Neural progenitor cell (in vitro differentiated cells): ENCODE measurements at regions not wholly inside any gene's neighbourhood (a gene's known extent, or its start where the extent isn't known, plus 50 kb on each side); places are given as distances from the start of the nearest gene placed in this dataset.

Experiments used
- EZH2 ChIP-seq: fragments of 200-600 bp; sonication (generic); IDR thresholded peaks from 2 replicates; pipeline ENCODE4 v1.6.1; 2017; ENCODE audit warnings: antibody characterized with exemption, mild to moderate bottlenecking, moderate library complexity
- EZH2phosphoT487 ChIP-seq: fragments of 200-600 bp; sonication (generic); IDR thresholded peaks from 2 replicates; pipeline ENCODE4 v1.6.1; 2017; ENCODE audit warnings: antibody characterized with exemption
- TF ChIP-seq, protein P1 (sequence below): fragments of 200-600 bp; sonication (generic); IDR thresholded peaks from 2 replicates; pipeline ENCODE4 v1.5.1; 2017; ENCODE audit warnings: antibody characterized with exemption, mild to moderate bottlenecking

DNA sequence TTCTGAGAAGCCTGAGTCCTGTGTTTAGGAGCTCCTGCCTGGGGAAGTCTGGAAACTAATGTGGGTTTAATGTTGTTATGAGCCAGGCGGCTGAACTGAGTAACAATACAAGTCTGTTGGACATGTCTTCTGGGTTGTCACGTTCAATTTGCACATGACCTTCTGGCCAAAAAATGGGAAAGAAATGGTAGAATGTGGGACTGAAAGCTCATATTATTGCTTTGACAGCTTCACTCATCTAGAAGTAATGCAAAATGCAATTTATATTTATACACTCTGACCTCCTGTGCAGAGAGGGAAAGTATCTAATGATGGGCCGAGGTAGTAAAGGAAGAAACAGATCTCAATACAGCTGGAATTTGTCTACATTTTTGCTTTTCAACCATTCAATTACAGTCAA lies 75.8 kb downstream of the NR2F2 start:
- TF ChIP-seq, protein P1, sequence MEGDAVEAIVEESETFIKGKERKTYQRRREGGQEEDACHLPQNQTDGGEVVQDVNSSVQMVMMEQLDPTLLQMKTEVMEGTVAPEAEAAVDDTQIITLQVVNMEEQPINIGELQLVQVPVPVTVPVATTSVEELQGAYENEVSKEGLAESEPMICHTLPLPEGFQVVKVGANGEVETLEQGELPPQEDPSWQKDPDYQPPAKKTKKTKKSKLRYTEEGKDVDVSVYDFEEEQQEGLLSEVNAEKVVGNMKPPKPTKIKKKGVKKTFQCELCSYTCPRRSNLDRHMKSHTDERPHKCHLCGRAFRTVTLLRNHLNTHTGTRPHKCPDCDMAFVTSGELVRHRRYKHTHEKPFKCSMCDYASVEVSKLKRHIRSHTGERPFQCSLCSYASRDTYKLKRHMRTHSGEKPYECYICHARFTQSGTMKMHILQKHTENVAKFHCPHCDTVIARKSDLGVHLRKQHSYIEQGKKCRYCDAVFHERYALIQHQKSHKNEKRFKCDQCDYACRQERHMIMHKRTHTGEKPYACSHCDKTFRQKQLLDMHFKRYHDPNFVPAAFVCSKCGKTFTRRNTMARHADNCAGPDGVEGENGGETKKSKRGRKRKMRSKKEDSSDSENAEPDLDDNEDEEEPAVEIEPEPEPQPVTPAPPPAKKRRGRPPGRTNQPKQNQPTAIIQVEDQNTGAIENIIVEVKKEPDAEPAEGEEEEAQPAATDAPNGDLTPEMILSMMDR, result no peak
- no peak for TF ChIP-seq EZH2phosphoT487
- no peak for TF ChIP-seq EZH2
